GM19238 (cell line): ENCODE measurements at regions not wholly inside any gene's neighbourhood (a gene's known extent, or its start where the extent isn't known, plus 50 kb on each side); places are given as distances from the start of the nearest gene placed in this dataset.

Experiments
- DNase-seq: peaks from one replicate; pipeline ENCODE4 v3.0.0; 2011; ENCODE audit warnings: low spot score; ENCODE audit not compliant: insufficient read length

GRCh38 chr1:187300081-187300480 lies 471.3 kb downstream of the PLA2G4A start:
- no peak for DNase-seq

DNA sequence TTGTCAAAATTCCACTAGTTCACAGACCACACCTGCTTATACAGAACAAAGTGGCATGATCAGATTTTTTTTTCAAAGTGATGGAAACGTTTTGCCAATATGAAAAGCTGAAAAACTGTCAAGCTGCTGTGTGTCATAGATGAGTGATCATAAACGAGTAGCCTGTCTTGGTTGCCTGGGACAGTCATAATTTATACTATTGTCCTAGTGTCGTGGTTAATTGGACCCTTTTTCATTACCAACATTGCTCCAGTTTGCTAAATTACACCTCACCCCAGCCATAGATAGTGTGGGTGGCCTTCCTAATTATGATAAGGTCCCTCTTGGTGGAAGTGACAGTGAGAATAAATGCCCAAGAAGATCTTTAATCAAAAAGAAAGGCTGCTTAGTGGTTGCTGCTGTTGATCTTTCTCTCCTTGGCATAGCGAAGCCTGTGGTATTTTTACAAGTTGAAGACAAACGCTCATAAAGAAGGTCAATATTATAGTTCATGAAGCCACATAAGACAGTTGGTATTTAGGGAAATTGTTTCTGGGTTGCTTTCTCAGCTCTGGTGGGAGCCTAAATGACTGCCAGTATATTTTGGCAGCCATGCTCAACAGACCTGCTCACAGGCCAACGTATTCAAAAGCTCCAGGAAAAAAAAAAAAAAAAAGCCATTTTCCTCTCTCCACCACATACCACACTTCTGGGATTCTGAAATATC lies 478.1 kb downstream of the PLA2G4A start:
- no peak for DNase-seq

DNA sequence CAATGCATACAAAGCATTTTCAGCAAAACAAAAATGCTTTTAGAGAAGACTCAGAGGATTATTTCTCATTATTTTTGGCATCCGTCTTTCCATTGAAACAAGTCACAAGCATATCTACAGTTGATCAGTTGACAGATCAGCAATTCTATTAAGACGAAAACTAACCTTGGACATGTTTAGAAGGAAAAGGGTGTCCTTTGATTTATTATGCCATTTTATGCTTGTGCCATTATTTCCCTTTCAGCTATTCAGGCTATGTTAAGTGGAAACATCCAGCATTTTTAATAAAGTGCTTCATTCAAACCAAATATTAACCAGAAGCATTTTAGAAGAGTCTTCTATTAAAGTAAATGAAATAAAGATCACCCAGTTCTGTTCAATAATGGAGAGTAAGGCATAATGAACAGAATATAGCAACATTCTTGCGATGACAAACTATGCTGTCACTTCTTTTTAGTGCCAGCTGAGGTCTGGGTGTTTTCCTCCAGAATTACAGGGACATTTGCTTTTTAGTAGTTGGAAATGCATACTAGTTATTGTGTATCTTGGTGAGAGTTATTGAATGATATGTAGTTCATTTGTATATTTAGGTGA lies 481.4 kb downstream of the PLA2G4A start:
- no peak for DNase-seq

DNA sequence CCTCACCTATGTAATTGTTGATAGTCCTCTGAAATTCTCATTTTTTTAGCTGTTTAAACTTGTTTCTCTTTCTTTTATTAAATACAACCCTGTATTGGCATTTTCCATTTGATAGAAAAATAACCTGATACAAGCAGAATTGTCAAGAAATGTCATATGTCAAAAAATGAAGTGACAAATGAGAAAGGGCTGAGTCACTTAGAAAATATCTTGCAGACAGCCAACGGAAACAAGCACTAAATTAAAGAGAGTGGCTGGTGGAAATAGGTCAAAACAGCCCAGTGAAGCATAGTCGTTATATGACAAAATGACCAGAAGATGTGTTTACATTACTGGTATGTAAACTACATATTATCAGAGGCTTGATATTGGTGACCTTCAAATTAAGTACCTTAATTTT lies 484.4 kb downstream of the PLA2G4A start:
- DNase-seq = no peak

- no peak for DNase-seq
Observed at GRCh38 chr1:187326557-187326956, 497.8 kb downstream of the PLA2G4A start.

- no peak for DNase-seq
Observed at GRCh38 chr1:187336441-187337168, 507.9 kb downstream of the PLA2G4A start.

GRCh38 chr1:187338762-187339412 lies 510.1 kb downstream of the PLA2G4A start:
- DNase-seq = no peak

GRCh38 chr1:187342495-187342894 lies 513.7 kb downstream of the PLA2G4A start:
- DNase-seq = no peak

DNA sequence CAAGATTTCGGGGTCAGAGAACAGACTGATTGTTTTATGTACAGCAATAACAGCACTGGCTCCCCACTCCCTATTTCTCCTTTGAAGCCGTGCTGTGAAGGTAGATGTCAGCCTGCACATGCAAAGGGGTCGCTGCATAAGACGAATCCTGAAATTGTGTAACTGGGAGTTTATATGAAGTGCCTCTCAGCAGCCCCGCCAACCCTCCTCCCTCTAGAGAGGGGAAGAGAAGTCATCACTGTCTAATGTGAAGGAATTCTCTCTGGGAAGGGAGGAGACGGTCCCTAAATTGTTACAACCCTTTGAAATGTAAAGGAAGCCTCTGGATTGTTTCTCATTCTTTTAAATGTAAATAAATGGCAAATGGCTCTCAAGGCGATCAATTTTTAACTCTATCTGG lies 545.3 kb downstream of the PLA2G4A start:
- no peak for DNase-seq

- DNase-seq = no peak
Observed at GRCh38 chr1:187374742-187375141, 546.0 kb downstream of the PLA2G4A start.

- no peak for DNase-seq
Observed at GRCh38 chr1:187383366-187383765, 554.6 kb downstream of the PLA2G4A start.

DNA sequence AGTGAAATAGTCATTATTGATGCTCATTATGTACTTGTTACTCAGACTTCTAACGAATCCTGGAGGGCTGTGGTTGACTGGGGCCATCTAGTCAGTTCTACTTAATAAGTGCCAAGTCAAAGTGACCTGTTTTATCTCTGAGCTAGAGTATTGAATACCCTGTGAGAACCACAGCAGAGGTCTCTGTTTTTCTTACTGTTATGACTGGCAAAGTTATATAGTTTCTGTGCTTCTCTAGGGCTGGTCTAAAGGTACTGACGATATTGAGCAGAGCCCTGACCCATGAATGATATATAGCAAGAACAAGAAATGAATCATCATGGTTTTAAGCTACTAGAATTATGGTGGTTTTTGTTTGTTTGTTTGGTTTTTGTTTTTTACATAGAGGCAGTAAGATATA lies 555.8 kb downstream of the PLA2G4A start:
- no peak for DNase-seq

DNA sequence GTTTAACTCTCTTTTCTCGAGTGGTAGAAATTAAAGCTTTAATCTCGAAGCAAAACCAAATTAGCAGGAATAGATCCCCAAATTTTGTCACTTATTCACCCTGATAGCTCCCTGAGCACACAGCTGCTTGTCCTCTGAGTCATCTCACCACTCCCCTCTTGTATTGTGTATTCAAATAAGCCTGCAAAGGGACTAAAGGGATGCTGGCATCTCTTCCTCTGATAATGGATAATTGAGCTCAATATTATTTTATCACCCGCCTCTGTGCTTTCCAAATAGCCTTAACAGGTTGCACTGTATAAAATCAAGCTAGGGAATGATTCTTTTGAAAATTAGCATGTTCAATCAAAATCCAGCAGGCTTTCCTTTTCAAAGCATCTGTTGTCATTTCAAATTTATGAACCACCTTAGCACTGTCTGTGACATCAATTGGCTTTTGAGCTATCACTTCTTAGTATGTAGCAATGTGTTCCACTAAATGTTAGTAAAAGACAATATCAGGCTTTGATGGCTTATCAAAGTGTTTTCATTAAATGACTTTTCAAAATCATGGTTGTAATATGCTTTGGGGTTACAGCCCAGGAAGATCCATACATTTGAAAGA lies 561.6 kb downstream of the PLA2G4A start:
- no peak for DNase-seq

GRCh38 chr1:187396226-187396625 lies 567.5 kb downstream of the PLA2G4A start:
- DNase-seq = no peak

- no peak for DNase-seq
Observed at GRCh38 chr1:187396929-187397796, 568.4 kb downstream of the PLA2G4A start.

- DNase-seq = no peak
Observed at GRCh38 chr1:187408212-187409004, 579.7 kb downstream of the PLA2G4A start.

GRCh38 chr1:187409341-187409740 lies 580.6 kb downstream of the PLA2G4A start:
- no peak for DNase-seq

GRCh38 chr1:187411118-187411517 lies 582.4 kb downstream of the PLA2G4A start:
- DNase-seq = no peak

- DNase-seq = no peak
Observed at GRCh38 chr1:187413405-187414169, 584.8 kb downstream of the PLA2G4A start.
